ENCODE measurements at regions not wholly inside any gene's neighbourhood (a gene's known extent, or its start where the extent isn't known, plus 50 kb on each side); places are given as distances from the start of the nearest gene placed in this dataset.

DNA sequence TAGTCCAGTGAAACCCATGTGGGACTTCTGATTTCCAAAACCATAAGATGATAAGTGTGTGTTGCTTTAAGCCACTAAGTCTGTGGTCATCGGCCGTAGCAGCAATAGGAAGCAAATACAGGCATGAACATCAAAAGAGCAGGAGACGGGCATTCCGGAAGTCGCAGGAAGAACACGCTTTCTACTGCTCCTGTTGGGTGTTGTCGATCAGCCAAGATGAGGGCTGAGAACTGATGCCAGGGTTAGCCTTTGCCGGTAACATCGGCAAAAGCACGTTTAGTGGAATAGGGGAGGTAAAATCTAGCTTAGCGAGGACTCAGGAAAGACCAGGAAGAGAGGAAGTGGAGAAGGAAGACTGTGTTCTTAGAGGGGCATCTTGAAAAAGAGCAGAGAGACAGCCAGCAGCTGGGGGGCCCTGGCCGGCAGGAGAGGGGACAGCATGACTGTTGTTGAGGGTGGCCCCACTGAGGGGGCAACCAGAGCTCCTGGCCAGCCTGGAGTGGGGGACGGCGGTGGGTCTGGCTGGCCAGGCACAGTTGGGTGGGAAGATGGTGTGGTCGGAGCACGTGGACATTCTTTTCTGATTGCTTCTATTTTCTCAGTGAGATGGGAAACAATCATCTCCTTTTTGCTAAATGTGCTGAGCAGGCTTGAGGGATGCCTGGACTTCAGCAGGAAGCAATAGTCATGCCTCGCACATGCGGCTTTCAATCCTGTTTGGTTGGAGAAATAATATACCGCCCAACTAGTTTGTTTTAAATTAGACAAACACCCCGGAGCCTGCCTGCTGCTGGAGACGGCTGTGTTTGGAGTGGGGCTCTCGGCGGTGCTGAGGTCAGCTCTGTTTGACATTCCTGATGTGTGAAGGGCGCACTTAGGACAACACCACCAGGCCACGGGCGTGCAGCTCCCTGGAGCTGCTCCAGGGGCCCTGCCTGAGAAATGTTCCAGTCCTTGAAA, 109.9 kb downstream of the METRNL start:
- H3K27ac ChIP-seq (ENCODE audit: low read depth, low read length) = no peak overlapping the region
- H3K9me2 ChIP-seq (ENCODE audit: insufficient read depth) = no peaks in the 10 kb centered on the region
- H3K27me3 ChIP-seq (ENCODE audit: insufficient read depth, low read length) = 0 out of 2 replicates have a peak, but pooled peaks cover 8% of the 10 kb centered on the region
- no peak overlapping the region for H3K4me2 ChIP-seq (ENCODE audit: low read length)
- no peaks in the 10 kb centered on the region for H3K36me3 ChIP-seq (ENCODE audit: control insufficient read depth in 1 of 2, insufficient read depth in 2 of 2, low read length in 2 of 2)
- ChIA-PET POLR2A (no interaction called here), CTCF (no interaction called here), RAD21 (ENCODE audit: low non-redundant PET in 1 of 2, low total read pairs in 2 of 2, uncharacterized antibody in 2 of 2, unreplicated experiment in 2 of 2) (no interaction called here)
- intact Hi-C loops (cut with micrococcal nuclease) = no loop called here
- H4K20me1 ChIP-seq (ENCODE audit: insufficient read depth) = no peaks in the 10 kb centered on the region
- TF ChIP-seq YY1 (IDR thresholded peaks at IDR 0.05; ENCODE audit: extremely low read depth, insufficient replicate concordance, low read depth, low read length) (no peak), ZBTB33 (IDR thresholded peaks at IDR 0.05; ENCODE audit: extremely low read depth, insufficient replicate concordance, low read length) (no peak), CEBPB (IDR thresholded peaks at IDR 0.05; ENCODE audit: low read depth) (no peak), FOSL1 (IDR thresholded peaks at IDR 0.05; ENCODE audit: low read depth) (no peak), ELF1 (IDR thresholded peaks at IDR 0.05; ENCODE audit: borderline replicate concordance, low read depth) (no peak), CBX3 (IDR thresholded peaks at IDR 0.05; ENCODE audit: low read depth) (no peak), POLR2A (IDR thresholded peaks at IDR 0.05; ENCODE audit: borderline replicate concordance, extremely low read depth, insufficient read depth, insufficient read length) (no peak), ZFX (IDR thresholded peaks at IDR 0.05) (no peak), SP1 (IDR thresholded peaks at IDR 0.05; ENCODE audit: low read depth) (no peak), SIN3A (IDR thresholded peaks at IDR 0.05; ENCODE audit: low read depth) (no peak), ZNF274 (IDR thresholded peaks at IDR 0.05; ENCODE audit: low read depth, low read length) (no peak), MAX (IDR thresholded peaks at IDR 0.05) (no peak), POLR2AphosphoS5 (IDR thresholded peaks at IDR 0.05; ENCODE audit: low read depth, low read length) (no peak), EZH2phosphoT487 (IDR thresholded peaks at IDR 0.05; ENCODE audit: borderline replicate concordance) (no peak), SRF (IDR thresholded peaks at IDR 0.05; ENCODE audit: low read depth) (no peak), JUND (IDR thresholded peaks at IDR 0.05) (no peak), TCF7L2 (IDR thresholded peaks at IDR 0.05; ENCODE audit: borderline replicate concordance, extremely low read depth, insufficient read depth, insufficient read length) (no peak), EGR1 (IDR thresholded peaks at IDR 0.05; ENCODE audit: low read depth) (no peak), CTCF (IDR thresholded peaks at IDR 0.05 in 2 of 3, conservative IDR thresholded peaks at IDR 0.05 in 1 of 3; ENCODE audit: borderline replicate concordance in 1 of 3, insufficient read depth in 1 of 3, low read depth in 2 of 3, low read length in 2 of 3) (no peak)
- TF ChIP-seq, protein P1, sequence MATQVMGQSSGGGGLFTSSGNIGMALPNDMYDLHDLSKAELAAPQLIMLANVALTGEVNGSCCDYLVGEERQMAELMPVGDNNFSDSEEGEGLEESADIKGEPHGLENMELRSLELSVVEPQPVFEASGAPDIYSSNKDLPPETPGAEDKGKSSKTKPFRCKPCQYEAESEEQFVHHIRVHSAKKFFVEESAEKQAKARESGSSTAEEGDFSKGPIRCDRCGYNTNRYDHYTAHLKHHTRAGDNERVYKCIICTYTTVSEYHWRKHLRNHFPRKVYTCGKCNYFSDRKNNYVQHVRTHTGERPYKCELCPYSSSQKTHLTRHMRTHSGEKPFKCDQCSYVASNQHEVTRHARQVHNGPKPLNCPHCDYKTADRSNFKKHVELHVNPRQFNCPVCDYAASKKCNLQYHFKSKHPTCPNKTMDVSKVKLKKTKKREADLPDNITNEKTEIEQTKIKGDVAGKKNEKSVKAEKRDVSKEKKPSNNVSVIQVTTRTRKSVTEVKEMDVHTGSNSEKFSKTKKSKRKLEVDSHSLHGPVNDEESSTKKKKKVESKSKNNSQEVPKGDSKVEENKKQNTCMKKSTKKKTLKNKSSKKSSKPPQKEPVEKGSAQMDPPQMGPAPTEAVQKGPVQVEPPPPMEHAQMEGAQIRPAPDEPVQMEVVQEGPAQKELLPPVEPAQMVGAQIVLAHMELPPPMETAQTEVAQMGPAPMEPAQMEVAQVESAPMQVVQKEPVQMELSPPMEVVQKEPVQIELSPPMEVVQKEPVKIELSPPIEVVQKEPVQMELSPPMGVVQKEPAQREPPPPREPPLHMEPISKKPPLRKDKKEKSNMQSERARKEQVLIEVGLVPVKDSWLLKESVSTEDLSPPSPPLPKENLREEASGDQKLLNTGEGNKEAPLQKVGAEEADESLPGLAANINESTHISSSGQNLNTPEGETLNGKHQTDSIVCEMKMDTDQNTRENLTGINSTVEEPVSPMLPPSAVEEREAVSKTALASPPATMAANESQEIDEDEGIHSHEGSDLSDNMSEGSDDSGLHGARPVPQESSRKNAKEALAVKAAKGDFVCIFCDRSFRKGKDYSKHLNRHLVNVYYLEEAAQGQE (IDR thresholded peaks at IDR 0.05; ENCODE audit: low read depth) = no peak
- ATAC-seq (no peak), DNase-seq (ENCODE audit: low read depth, low spot score) (no peak)
- H3K79me2 ChIP-seq (ENCODE audit: insufficient read depth, low read length) = no peaks in the 10 kb centered on the region
- H3K9me3 ChIP-seq (ENCODE audit: control insufficient read depth in 1 of 2, insufficient read depth in 1 of 2, low read depth in 1 of 2, low read length in 2 of 2) = peaks cover 0 to 3% of the 10 kb centered on the region in 2 experiments; a peak in 1 of 4 replicates
- peaks cover 0 to 10% of the 10 kb centered on the region in 2 experiments; a peak in 1 of 4 replicates for H3K4me1 ChIP-seq (ENCODE audit: control insufficient read depth in 1 of 2, insufficient read depth in 2 of 2, low read length in 2 of 2)
- H3K9ac ChIP-seq (ENCODE audit: low read length) = no peak overlapping the region
- H3K4me3 ChIP-seq (replicated peaks in 1 of 2; ENCODE audit: low read depth in 1 of 2, low read length in 2 of 2) = no peak overlapping the region
- H2AFZ ChIP-seq (ENCODE audit: low read depth, low read length, poor library complexity, severe bottlenecking) = no peak overlapping the region
- BruUV-seq (replicated peaks) = no TSS peak
